ENCODE measurements at regions not wholly inside any gene's neighbourhood (a gene's known extent, or its start where the extent isn't known, plus 50 kb on each side); places are given as distances from the start of the nearest gene placed in this dataset.

DNA sequence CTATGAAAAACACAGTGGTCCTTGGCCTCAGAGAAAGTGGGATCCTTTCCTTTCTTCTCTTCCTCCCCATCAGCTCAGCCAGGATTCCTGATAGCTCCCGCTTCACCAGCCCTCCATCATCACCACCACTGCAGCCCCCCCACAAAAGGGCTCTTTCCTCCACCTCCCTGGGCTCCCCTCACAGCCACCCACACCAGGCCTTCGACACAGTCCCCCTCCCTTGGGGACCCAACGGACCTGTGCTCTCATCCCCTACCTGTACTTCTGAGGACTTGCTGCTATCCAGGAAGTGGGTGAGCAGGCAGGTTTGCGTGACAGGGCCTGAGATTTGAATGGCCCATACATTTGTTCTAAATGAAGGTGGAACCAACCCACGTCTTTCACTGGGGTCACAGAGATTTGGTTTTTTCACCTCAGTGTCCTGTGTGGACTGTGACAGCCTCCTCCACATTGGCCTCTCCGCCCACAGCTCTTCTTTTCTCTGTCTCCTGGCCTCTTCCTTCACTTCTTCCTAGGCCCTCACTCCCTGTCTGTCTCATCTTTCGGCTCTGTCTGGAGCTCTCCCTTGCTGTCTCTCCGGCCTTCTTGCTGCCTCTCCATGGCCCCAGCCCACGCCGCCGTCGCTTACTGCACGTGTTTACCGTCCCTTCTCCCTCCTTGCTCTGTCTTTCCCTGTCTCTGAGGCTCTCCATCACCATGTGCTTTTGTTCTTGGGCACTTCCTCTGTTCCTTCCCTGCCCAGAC lies 238.6 kb downstream of the FOXD2 start:
- TF ChIP-seq, protein P1, sequence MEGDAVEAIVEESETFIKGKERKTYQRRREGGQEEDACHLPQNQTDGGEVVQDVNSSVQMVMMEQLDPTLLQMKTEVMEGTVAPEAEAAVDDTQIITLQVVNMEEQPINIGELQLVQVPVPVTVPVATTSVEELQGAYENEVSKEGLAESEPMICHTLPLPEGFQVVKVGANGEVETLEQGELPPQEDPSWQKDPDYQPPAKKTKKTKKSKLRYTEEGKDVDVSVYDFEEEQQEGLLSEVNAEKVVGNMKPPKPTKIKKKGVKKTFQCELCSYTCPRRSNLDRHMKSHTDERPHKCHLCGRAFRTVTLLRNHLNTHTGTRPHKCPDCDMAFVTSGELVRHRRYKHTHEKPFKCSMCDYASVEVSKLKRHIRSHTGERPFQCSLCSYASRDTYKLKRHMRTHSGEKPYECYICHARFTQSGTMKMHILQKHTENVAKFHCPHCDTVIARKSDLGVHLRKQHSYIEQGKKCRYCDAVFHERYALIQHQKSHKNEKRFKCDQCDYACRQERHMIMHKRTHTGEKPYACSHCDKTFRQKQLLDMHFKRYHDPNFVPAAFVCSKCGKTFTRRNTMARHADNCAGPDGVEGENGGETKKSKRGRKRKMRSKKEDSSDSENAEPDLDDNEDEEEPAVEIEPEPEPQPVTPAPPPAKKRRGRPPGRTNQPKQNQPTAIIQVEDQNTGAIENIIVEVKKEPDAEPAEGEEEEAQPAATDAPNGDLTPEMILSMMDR (conservative IDR thresholded peaks at IDR 0.05; ENCODE audit: low read length): no peak
- no peak for TF ChIP-seq EZH2phosphoT487 (IDR thresholded peaks at IDR 0.05; ENCODE audit: borderline replicate concordance)

Data from Loucy (cell line).